HS-27A (cell line): ENCODE measurements at regions not wholly inside any gene's neighbourhood (a gene's known extent, or its start where the extent isn't known, plus 50 kb on each side); places are given as distances from the start of the nearest gene placed in this dataset.
"Not testable (repeated sequence)": the region's sequence is repeated elsewhere in the genome, so short reads cannot be mapped to it uniquely, and the experiment has no call there.

ENCODE experiments used
- DNase-seq: peaks from one replicate; pipeline ENCODE4 v3.0.0-alpha.2; 2012; ENCODE audit warnings: low read depth, missing footprints

DNA sequence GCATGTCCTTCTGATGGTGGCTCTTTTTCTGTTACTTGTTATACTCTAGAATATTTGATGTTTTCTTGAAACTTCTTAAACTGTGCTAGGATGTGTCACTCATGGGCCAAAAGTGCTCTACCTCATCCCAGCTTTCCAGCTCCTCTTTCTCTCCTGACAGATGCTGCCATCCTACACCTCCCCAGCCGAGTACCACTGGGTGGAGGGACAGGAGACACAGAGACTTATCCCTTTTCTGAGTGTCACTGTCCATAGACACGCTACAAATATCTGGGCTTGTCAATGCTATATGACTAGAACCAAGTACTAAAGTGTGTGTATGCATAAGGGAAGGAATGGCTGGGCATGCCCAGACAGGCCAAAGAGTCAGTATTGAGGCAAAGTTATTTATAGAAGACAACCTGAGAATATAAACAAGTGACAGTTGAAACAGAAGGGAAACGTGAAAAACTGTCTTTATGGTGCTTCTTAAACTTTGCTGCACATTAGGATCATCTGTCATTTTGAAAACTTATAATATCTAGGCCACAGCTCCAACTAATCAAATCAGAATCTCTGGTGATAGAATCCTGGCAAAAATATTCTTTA lies 188.0 kb downstream of the CARTPT start:
- no peak for DNase-seq

DNA sequence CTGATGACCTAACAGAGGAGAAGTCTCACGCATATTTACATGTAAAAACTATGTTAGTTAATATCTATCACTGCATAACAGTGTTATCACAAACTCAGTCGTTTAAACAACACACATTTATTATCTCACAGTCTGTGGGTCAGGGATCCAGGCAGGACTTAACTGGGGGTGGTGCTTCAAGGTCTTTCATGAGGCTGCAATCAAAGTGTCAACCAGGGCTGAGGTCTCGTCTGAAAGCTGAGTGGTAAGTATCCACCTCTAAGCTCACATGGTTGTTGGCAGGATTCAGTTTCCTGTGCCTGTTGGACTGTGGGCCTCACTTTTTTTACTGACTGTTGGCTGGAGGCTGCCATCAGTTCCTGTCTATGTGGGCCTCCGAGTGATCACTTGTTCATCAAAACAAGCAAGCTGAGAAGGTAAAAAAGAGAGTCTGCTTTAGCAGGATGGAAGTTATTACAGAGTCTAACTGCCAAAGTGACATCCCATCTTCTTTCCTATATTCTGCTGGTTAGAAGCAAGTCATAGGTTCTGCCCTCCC lies 188.6 kb downstream of the CARTPT start:
- no peak for DNase-seq

DNA sequence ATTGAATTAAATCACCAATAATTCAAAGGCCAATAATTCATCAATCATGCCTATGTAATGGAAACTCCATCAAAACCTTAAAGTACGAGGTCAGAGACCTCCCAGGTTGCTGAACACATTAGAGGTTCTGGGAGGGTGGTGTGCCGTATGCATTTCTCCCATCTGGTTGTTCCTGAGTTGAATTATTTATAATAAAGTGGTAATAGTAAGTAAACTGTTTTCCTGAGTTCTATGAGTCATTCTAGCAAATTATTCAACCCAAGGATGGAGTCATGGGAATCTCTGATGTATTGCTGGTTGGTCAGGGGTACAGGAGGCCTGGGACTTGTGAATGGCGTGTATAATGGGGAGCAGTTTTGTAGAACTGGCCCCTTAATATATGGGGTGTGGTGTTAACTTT lies 191.7 kb downstream of the CARTPT start:
- no peak for DNase-seq

DNA sequence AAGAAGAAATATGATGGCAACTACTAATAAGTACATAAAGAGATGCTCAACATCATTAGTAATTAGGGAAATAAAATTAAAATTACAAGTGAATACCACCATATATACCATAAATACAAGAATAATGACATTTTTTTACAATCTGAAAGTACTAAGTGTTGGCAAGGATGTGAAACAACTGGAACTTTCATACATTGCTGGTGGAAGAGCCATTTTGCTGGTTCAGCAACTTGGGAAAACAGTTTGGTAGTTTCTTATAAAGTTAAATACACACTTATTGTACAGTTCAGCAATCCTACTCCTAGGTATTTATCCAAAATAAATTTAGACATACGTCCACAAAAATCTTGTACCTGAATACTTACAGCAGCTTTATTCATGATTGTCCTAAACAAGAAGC lies 192.9 kb downstream of the CARTPT start:
- DNase-seq: no peak

DNA sequence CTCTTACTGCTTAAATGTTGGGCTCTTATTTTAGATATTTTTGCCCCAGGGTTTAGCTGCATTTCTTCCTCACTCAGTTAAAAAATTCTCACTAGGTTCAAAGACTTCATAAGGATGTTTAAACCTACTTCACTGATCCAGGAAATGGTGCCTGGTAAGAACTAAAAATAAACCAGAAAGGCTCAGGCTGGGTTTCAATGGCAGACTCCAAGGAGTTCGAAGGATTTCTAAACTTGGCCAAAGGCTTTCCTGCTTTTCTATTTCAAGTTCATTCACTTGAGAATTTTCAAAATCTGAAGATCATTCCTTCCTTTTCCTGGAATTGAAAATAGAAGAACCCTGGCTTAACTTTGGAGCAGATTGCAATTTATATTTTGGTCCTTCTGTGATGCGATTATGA lies 193.0 kb upstream of the MAP1B start:
- DNase-seq: no peak

DNA sequence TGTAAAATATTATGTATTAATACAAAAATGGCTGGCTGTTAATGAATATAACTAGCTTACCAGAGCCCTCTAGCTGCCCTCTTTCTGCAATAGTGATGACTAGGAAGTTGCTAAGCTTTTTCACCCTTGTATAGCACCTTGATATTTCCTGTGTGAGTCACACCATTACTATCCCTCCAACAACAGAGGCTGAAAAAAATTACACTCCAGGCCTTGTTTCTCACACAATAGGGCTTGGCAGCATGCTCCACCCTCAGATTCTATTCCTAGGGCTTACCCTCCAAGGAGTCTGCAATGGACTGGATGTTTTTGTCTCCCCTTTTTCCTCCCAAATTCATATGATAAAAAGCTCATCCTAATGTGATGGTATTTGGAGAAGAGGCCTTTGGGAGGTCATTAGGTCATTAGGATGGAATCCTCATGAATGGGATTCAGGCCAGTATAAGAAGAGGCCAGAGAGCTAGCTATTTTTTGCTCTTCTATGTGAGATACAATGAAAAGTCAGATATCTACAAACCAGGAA lies 184.6 kb upstream of the MAP1B start:
- peak; percentile 19 for DNase-seq

DNA sequence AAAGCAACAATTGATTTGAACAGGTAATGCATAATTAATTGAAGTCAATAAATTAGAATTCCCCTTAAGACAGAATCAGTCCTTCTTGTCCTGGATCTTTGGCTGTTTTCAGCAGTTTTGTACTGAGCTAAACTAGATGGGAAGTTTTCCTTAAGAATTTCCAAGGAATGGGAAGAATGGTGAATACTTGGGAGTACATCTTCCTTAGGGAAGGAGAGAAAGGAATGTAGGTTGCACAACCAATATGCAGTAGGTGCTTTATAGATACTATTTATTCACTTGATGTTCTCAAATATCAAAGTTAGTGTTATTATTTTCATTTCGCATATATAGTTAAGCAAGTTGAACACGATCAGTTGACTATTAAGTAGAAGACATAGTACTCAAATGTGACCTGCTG lies 183.5 kb upstream of the MAP1B start:
- DNase-seq: no peak

DNA sequence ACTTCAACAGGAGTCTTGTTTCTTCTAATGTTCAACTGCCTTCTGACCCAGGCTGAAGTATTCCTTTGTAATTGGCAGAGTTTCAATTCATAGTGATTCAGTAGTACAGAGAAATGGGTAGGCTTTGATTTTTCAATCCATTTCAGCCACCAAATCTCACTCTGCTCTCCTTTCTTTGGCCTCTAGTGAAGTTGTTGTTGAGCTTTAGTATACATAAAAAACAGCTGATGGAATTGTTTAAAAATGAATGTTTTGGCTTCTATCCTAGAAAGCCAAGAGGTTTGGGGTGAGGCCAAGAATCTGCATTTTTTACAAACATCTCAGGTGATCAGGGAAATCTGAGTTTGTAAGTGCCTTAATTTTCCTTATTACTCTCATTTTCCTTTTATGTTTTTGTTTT lies 182.9 kb upstream of the MAP1B start:
- no peak for DNase-seq

DNA sequence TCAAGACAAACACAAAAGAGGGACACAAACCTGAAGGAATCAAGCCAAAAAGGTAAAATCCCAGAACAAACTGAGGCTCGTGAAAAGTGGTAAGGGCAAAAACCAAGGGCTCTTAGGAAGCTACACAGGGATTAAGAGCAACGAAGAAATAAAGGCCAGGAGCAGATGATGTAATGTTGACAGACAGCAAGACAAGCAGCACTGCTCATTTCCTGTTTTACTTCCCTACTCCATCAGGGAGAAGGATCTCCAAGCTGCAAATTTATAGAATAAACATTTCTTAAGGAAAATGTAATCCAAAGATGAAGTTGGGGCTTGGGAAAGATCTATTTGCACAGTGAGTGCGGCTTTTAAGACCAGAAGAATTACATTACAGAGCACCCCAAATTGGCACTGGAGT lies 182.3 kb upstream of the MAP1B start:
- no peak for DNase-seq

DNA sequence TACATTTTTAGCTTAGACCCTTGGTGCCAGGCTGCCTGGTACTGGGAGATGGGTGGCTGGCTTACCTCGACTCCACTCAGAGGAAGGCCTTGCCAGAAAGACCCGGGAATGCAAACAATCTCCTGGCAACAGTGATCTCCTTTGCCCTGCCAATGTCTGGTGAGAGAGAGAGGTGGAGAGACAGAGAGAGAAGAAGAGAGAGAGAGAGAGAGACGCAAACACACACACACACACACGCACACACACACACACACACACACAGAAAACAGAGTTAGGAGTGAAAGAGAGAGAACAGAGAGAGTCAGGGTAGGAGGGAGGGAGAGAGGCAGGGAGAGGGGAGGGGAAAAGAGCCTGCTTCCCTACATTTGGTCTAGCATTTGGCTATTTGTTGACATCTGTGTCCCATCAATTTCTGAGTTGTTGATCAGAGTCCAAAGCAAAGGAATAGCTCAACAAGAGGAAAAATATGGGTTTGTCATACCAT lies 181.6 kb upstream of the MAP1B start:
- DNase-seq: no peak

DNA sequence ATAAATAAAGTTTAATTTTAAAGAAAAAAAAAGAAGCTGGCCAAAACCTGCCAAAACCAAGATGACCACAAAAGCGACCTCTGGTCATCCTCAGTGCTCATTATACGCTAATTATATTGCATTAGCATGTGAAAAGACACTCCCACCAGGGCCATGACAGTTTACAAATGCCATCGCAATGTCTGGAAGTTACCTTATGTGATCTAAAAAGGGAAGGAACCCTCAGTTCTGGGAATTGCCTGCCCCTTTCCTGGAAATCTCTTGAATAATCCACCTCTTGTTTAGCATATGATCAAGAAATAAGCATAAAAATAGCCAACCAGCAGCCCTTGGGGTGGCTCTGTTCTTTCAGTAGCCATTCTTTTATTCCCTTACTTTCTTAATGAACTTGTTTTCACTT lies 178.3 kb upstream of the MAP1B start:
- no peak for DNase-seq

DNA sequence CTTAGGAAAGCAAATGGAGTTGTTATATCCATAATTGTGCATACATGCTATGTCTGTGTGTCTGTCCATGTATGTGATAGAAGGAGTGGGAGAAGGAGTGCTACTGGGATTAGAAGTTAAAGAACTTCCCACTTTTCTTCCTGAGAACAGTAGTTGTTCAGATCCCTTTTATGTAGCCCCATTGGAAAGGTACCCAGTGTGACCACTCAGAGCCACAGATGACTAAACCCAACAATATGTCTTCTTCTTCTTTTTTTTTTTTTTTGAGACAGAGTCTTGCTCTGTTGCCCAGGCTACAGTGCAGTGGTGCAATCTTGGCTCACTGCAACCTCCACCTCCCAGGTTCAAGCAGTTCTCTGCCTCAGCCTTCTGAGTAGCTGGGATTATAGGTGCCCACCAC lies 176.7 kb upstream of the MAP1B start:
- DNase-seq: not testable (repeated sequence)

DNA sequence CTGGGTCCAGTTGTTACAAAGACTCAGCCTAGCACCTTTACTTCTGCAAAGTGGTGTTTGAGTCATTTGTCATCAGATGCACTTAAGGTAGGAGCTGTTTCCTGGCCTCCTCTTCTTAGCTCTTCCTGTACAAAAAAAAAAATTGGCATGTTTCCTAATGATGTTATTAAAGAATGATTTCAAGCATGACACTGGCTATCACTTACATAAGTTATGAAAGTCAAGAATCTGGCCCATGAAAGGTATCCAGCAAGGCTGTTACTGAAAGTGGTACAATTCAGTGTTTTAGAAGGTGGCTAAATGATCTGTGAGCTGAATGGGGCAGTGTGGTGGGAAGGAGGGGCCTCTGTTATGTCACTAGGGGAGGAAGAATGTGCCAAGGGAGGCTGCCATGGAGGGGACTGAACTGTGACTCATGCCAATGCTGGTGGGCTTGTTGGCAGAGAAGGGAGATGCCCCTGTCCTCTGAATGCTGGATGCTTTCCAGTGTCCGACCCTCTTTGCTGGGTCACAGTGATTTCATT lies 175.1 kb upstream of the MAP1B start:
- peak; percentile 5 for DNase-seq

DNA sequence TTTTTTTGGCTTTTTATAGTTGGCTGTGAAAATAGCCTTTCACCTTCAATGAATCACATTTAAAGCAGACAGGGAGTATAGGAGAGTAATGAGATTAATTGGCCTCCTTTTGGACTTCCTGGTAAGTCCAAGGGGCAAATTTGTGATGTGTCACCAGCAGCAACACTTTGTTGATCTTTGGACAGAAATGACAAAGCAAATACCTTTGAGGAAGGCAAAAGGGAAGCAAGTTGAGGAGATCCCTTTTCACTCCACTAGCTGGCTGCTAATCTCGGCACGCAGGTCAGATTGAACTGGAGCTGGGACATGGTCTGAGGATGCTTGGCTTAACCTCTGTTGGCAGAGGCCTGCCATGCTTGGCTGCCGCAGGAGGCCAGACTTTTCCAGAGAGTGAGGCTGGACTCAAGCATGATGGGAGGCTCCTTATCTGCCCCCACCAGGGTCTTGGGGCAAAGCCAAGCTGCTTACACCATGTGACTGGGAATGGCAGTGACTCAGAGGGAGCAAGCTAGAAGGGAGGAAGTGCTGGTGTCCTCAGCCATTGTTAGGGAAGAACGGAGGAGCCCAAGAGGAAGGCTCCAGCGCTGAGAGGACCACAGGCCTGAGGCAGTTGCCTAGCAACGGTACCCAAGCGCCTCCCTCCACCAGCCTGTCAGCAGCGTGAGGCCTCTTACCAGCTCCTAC lies 174.5 kb upstream of the MAP1B start:
- DNase-seq: peak; percentile 11

DNA sequence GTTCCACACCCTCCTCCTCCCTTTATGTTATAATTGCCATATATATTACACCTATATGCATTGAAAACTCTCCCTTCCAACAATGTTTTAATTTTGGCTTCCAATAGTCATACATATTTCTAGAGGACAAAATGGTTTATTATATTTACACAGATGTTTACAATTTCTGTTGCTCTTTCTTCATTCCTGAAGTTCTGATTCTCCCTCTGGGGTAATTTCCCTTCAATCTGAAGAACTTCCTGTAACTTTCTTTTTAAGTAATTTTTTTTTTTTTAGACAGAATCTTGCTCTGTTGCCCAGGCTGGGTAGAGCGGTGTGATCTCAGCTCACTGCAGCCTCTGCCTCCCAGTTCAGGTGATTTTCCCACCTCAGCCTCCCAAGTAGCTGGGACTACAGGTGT lies 173.0 kb upstream of the MAP1B start:
- DNase-seq: no peak

DNA sequence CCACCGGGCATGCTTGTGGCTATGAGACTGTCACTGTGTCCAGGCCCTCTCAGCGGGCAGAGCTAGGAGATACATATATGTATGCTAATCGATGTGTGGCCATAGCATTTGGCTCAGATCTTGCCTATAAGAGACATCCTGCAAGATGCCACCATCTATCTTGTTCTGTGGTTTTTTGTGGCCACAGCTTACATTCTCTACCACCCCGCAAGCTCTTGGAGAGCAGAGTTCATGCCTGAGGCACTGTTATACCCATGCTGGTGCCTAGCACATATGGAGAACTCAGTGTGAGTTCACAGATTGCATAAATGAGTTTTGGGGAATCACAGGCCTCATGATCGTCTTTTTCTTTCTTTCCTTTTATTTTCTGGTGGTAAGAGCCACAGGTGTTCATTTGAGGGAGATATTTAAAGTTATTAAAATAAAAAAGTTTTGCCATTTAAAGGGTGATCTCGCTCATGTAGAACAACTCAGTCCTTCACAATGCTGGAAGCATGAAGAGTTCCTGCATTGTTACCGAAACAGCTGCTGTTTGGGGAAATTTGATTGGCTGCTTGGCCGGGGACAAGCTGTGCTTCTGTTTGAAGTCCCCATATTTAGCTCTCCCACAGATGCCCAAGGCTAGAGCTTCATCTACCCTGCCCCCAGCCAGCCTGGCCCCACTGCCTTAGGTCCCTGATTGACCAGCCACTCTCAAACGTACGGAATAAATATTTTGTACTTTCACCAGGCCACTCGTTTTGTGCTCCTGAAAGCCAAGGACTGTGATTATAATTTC lies 169.2 kb upstream of the MAP1B start:
- no peak for DNase-seq

DNA sequence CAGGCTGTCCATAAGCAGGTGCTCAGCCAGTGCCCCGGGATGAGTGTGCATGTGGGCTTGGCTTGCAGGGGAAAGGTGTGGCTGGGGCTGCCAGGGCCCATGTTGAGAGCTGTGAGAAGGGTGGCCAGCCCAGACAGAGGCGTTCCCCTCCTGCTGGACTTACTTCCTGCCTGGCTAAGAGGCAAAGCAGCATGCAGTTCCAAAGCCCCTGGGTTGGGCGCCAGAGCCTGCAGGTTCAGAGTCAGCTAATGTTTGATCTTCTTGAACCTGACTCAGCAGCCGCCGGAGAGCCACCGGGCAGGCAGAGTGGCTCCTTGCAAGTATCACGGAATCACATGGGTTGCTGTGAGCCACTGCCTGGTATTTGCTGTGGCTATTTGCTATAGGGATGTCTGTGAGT lies 168.4 kb upstream of the MAP1B start:
- no peak for DNase-seq

DNA sequence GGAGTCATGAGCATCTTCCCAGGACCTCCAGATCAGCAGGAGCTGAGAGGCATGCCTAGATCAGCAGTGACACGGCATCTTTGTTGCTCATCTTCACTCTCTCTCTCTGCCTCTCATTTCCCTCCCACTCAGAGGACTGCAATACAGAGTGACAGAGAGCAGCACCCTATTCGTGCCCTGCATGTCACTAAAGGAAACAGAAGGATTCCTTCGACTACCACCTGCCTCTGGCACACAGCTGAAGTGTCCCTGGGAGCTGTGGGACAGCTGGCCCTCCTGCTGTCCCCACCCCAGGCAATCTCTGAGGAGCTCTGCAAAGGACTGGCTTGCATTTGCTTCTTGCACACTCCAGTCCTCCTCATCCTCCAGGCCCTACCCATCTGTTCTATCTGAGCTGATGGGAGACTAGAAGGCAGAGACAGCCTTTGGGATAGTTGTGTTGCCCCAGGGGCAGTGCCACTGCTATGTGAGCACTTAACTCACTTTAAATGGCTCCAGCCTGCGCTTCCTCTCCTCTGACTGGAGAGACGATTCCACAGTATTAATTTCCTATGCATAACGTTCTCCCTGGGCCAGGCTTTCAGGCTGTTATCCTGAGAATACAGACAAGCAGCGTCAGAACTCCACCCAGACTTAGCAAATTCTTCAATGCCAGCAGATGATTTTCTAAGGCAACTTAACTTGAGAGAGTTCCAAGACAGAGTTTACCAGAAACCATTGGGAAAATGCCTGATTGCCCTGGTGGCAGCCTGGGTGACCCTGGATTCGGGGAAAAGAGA lies 167.6 kb upstream of the MAP1B start:
- no peak for DNase-seq

DNA sequence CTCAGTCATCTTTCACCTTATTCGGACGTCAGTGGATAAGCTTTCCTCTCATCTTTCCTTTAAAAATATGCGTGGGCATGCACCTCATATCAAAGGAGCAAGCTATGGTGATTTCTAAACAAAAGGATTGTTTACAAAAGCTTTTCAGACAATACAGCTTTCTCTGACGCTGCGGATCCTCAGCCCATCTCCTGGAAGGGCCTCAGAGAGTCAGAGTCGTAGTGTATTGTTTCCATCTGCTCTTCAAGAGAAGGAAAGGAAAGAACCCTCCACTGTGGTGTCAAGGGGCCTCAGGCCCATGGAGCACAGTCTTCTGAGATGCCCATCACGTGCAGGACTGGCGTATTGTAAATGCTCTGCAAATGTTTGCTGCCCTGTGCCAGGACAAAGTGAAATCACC lies 163.4 kb upstream of the MAP1B start:
- no peak for DNase-seq

DNA sequence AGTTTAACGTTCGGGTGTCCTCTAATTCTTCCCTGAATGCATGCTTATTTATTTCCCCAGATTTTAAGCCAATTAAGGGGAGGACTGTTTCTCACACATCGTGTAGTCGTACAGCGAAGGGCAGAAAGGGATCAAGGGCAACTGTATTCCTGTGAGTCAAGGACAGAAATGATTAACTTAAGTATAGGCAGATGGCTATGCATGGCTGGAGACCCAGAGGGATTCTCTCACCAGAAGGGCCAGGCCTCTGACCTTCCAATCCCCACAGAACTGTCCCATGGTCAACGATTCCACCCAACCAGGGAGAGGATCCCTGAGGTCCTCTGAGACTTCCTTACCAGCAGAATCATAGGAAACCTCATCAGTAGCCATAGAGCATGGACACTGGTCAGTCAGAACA lies 161.8 kb upstream of the MAP1B start:
- DNase-seq: no peak

DNA sequence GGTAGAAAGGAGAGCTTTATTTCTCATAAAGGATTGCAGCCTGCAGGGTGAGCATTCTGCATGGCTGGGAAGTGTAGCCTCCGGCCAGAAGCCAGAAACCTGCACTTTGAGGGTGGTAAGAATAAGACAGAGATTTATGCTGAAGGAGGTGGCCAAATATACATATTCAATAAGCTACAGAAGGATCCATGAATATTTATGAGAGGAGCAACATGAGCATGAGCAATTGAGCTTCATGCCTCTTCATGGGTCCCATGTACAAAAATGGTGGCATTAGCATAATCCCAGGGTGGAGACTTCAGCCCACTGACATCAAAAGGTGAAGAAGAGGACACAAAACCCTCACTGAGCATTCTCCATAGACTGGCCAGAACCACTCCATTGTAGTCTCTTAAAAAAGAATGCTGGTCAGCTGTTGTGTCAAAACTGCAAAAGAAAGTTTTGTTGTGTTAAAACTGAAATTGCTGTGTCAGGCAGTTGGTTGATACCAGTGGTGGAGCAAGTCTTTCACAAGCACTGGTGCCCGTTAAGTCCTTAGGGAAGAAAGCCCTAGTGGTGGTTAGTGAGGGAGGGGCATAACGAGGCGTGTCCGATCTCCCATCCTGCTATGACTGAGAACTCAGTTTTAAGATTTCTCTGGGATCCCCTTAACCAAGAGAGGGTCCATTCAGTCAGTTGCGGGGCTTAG lies 160.8 kb upstream of the MAP1B start:
- DNase-seq: no peak
